HepG2 (cell line): ENCODE measurements at regions not wholly inside any gene's neighbourhood (a gene's known extent, or its start where the extent isn't known, plus 50 kb on each side); places are given as distances from the start of the nearest gene placed in this dataset.

ENCODE experiments used
- BRD4 ChIP-seq: sonication (generic); formaldehyde crosslinking; IDR thresholded peaks from 2 replicates; pipeline ENCODE4 v1.4.0; 2020; ENCODE audit warnings: missing genetic modification reagents
- CEBPB ChIP-seq: IDR thresholded peaks from 2 replicates; pipeline ENCODE4 v1.6.1; 2011; ENCODE audit warnings: low read depth, low read length, improper control_type of control experiment, borderline replicate concordance
- CREB1 ChIP-seq, 2 experiments: fragments of 450-650 bp in 1 of 2; IDR thresholded peaks; 2 replicates each; pipeline ENCODE4 v1.6.1; 2016 to 2017; ENCODE audit warnings: control low read depth in 1 of 2, mild to moderate bottlenecking in 1 of 2, missing compliant biosample characterization in 1 of 2, missing genetic modification characterization in 1 of 2
- HDAC2 ChIP-seq: sonication (generic); formaldehyde crosslinking; IDR thresholded peaks from 2 replicates; pipeline ENCODE4 v1.4.0; 2020; ENCODE audit warnings: missing genetic modification reagents
- RARA ChIP-seq: IDR thresholded peaks from 2 replicates; pipeline ENCODE4 v1.6.1; 2016; ENCODE audit warnings: missing genetic modification reagents, missing compliant biosample characterization
- REXO4 ChIP-seq: sonication (generic); formaldehyde crosslinking; IDR thresholded peaks from 2 replicates; pipeline ENCODE4 v1.8.0; 2022; ENCODE audit warnings: missing genetic modification reagents, mild to moderate bottlenecking, borderline replicate concordance
- TF ChIP-seq, protein P1 (sequence below): sonication (generic); formaldehyde crosslinking; IDR thresholded peaks from 2 replicates; pipeline ENCODE4 v1.5.1; 2020; ENCODE audit warnings: missing genetic modification reagents, mild to moderate bottlenecking, borderline replicate concordance
- TF ChIP-seq, protein P2 (sequence below): sonication (generic); formaldehyde crosslinking; IDR thresholded peaks from 2 replicates; pipeline ENCODE4 v1.5.0; 2020; ENCODE audit warnings: mild to moderate bottlenecking, missing genetic modification reagents
- TF ChIP-seq, protein P3 (sequence below): sonication (generic); formaldehyde crosslinking; IDR thresholded peaks from 2 replicates; pipeline ENCODE4 v1.4.0; 2020; ENCODE audit warnings: missing genetic modification reagents, borderline replicate concordance
- TF ChIP-seq, protein P4 (sequence below): sonication (generic); formaldehyde crosslinking; IDR thresholded peaks from 2 replicates; pipeline ENCODE4 v1.5.0; 2020; ENCODE audit warnings: missing genetic modification reagents, mild to moderate bottlenecking, borderline replicate concordance
- TF ChIP-seq, protein P5 (sequence below), 2 experiments: IDR thresholded peaks; 2 replicates each; pipeline ENCODE4 v1.6.1; 2011 to 2012; ENCODE audit warnings: low read length in 2 of 2, borderline replicate concordance in 1 of 2, low read depth in 1 of 2, mild to moderate bottlenecking in 1 of 2, moderate library complexity in 1 of 2
- TF ChIP-seq, protein P6 (sequence below): sonication (generic); formaldehyde crosslinking; IDR thresholded peaks from 2 replicates; pipeline ENCODE4 v1.5.0; 2020; ENCODE audit warnings: mild to moderate bottlenecking, missing genetic modification reagents, borderline replicate concordance

GRCh38 chr13:40351537-40352379 lies 314.7 kb downstream of the FOXO1 start (continued):
- TF ChIP-seq, protein P1, sequence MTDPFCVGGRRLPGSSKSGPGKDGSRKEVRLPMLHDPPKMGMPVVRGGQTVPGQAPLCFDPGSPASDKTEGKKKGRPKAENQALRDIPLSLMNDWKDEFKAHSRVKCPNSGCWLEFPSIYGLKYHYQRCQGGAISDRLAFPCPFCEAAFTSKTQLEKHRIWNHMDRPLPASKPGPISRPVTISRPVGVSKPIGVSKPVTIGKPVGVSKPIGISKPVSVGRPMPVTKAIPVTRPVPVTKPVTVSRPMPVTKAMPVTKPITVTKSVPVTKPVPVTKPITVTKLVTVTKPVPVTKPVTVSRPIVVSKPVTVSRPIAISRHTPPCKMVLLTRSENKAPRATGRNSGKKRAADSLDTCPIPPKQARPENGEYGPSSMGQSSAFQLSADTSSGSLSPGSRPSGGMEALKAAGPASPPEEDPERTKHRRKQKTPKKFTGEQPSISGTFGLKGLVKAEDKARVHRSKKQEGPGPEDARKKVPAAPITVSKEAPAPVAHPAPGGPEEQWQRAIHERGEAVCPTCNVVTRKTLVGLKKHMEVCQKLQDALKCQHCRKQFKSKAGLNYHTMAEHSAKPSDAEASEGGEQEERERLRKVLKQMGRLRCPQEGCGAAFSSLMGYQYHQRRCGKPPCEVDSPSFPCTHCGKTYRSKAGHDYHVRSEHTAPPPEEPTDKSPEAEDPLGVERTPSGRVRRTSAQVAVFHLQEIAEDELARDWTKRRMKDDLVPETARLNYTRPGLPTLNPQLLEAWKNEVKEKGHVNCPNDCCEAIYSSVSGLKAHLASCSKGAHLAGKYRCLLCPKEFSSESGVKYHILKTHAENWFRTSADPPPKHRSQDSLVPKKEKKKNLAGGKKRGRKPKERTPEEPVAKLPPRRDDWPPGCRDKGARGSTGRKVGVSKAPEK = no peak
- TF ChIP-seq RARA (CRISPR knock-in tag) (peak; percentile 81), REXO4 (CRISPR knock-in tag) (no peak), CREB1 (IDR thresholded peaks at IDR 0.05) (no peak), CREB1 (CRISPR knock-in tag; IDR thresholded peaks at IDR 0.05) (no peak), HDAC2 (CRISPR knock-in tag) (peak; percentile 44), BRD4 (no peak), CEBPB (no peak)
- TF ChIP-seq, protein P2, sequence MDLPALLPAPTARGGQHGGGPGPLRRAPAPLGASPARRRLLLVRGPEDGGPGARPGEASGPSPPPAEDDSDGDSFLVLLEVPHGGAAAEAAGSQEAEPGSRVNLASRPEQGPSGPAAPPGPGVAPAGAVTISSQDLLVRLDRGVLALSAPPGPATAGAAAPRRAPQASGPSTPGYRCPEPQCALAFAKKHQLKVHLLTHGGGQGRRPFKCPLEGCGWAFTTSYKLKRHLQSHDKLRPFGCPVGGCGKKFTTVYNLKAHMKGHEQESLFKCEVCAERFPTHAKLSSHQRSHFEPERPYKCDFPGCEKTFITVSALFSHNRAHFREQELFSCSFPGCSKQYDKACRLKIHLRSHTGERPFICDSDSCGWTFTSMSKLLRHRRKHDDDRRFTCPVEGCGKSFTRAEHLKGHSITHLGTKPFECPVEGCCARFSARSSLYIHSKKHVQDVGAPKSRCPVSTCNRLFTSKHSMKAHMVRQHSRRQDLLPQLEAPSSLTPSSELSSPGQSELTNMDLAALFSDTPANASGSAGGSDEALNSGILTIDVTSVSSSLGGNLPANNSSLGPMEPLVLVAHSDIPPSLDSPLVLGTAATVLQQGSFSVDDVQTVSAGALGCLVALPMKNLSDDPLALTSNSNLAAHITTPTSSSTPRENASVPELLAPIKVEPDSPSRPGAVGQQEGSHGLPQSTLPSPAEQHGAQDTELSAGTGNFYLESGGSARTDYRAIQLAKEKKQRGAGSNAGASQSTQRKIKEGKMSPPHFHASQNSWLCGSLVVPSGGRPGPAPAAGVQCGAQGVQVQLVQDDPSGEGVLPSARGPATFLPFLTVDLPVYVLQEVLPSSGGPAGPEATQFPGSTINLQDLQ (CRISPR knock-in tag) = no peak
- TF ChIP-seq, protein P3, sequence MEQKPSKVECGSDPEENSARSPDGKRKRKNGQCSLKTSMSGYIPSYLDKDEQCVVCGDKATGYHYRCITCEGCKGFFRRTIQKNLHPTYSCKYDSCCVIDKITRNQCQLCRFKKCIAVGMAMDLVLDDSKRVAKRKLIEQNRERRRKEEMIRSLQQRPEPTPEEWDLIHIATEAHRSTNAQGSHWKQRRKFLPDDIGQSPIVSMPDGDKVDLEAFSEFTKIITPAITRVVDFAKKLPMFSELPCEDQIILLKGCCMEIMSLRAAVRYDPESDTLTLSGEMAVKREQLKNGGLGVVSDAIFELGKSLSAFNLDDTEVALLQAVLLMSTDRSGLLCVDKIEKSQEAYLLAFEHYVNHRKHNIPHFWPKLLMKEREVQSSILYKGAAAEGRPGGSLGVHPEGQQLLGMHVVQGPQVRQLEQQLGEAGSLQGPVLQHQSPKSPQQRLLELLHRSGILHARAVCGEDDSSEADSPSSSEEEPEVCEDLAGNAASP (CRISPR knock-in tag) = peak; percentile 58; the same call in 1 of the 2 replicates
- TF ChIP-seq, protein P4, sequence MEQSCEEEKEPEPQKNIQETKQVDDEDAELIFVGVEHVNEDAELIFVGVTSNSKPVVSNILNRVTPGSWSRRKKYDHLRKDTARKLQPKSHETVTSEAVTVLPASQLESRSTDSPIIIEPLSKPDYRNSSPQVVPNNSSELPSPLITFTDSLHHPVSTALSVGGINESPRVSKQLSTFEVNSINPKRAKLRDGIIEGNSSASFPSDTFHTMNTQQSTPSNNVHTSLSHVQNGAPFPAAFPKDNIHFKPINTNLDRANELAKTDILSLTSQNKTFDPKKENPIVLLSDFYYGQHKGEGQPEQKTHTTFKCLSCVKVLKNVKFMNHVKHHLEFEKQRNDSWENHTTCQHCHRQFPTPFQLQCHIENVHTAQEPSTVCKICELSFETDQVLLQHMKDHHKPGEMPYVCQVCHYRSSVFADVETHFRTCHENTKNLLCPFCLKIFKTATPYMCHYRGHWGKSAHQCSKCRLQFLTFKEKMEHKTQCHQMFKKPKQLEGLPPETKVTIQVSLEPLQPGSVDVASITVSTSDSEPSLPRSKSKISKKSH (CRISPR knock-in tag) = no peak
- TF ChIP-seq, protein P5, sequence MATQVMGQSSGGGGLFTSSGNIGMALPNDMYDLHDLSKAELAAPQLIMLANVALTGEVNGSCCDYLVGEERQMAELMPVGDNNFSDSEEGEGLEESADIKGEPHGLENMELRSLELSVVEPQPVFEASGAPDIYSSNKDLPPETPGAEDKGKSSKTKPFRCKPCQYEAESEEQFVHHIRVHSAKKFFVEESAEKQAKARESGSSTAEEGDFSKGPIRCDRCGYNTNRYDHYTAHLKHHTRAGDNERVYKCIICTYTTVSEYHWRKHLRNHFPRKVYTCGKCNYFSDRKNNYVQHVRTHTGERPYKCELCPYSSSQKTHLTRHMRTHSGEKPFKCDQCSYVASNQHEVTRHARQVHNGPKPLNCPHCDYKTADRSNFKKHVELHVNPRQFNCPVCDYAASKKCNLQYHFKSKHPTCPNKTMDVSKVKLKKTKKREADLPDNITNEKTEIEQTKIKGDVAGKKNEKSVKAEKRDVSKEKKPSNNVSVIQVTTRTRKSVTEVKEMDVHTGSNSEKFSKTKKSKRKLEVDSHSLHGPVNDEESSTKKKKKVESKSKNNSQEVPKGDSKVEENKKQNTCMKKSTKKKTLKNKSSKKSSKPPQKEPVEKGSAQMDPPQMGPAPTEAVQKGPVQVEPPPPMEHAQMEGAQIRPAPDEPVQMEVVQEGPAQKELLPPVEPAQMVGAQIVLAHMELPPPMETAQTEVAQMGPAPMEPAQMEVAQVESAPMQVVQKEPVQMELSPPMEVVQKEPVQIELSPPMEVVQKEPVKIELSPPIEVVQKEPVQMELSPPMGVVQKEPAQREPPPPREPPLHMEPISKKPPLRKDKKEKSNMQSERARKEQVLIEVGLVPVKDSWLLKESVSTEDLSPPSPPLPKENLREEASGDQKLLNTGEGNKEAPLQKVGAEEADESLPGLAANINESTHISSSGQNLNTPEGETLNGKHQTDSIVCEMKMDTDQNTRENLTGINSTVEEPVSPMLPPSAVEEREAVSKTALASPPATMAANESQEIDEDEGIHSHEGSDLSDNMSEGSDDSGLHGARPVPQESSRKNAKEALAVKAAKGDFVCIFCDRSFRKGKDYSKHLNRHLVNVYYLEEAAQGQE (IDR thresholded peaks at IDR 0.05; ENCODE audit: borderline replicate concordance in 1 of 2, low read depth in 1 of 2, low read length in 2 of 2) = no peak
- TF ChIP-seq, protein P6, sequence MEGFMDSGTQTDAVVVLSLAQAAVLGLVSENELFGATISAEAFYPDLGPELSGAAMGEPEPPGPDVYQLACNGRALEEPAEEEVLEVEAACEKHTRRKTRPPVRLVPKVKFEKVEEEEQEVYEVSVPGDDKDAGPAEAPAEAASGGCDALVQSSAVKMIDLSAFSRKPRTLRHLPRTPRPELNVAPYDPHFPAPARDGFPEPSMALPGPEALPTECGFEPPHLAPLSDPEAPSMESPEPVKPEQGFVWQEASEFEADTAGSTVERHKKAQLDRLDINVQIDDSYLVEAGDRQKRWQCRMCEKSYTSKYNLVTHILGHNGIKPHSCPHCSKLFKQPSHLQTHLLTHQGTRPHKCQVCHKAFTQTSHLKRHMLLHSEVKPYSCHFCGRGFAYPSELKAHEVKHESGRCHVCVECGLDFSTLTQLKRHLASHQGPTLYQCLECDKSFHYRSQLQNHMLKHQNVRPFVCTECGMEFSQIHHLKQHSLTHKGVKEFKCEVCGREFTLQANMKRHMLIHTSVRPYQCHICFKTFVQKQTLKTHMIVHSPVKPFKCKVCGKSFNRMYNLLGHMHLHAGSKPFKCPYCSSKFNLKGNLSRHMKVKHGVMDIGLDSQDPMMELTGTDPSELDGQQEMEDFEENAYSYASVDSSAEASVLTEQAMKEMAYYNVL = peak; percentile 30; the same call in 1 of the 2 replicates
